VCaP (cell line): ENCODE measurements at regions not wholly inside any gene's neighbourhood (a gene's known extent, or its start where the extent isn't known, plus 50 kb on each side); places are given as distances from the start of the nearest gene placed in this dataset.

Experiments used
- H3K27ac ChIP-seq: fragments of 450-650 bp; 2 replicates; pipeline ENCODE4 v1.5.1; 2017
- TF ChIP-seq, protein P1 (sequence below): fragments of 450-650 bp; conservative IDR thresholded peaks from 2 replicates; pipeline ENCODE4 v1.5.1; 2017; ENCODE audit warnings: mild to moderate bottlenecking, moderate library complexity

DNA sequence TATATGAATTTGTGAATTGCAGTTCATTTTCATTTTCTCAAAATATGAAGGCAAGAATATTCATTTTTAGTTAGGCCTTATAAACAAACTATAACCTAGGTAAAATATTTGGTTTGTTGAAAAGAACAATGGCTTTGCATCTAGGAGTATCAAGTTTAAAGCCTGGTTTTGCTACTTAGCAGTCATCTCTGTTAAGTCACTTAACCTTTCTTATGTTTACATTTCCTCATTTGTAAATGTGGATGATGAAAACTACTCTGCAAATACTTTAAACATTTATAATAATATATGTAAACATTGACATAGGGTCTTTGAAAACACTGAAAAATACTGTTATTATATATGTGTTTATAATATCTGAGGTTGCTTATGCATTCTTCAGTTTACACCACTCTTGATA is 135.5 kb downstream of the CENPW start:
- TF ChIP-seq, protein P1, sequence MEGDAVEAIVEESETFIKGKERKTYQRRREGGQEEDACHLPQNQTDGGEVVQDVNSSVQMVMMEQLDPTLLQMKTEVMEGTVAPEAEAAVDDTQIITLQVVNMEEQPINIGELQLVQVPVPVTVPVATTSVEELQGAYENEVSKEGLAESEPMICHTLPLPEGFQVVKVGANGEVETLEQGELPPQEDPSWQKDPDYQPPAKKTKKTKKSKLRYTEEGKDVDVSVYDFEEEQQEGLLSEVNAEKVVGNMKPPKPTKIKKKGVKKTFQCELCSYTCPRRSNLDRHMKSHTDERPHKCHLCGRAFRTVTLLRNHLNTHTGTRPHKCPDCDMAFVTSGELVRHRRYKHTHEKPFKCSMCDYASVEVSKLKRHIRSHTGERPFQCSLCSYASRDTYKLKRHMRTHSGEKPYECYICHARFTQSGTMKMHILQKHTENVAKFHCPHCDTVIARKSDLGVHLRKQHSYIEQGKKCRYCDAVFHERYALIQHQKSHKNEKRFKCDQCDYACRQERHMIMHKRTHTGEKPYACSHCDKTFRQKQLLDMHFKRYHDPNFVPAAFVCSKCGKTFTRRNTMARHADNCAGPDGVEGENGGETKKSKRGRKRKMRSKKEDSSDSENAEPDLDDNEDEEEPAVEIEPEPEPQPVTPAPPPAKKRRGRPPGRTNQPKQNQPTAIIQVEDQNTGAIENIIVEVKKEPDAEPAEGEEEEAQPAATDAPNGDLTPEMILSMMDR, result no peak
- H3K27ac ChIP-seq, result no peak overlapping the region

DNA sequence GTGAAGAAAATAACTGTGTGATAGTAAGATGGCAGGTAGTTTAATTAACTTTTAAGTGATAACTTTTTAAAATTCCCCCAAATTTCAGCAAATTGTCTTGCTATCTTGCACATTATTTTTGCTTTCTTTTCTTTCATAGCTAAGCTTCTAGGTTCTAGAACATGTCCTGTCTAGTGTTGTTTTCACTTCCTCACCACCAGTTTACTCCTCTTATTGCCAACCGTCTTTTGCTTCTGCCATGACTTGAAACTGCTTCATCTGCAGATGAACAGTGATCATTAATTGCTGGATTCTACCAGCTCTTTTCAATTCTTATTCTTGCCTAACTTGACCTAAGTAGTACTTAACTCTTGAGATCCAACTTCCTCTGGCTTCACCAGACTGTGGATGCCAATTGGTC is 137.8 kb downstream of the CENPW start:
- TF ChIP-seq, protein P1, result no peak

DNA sequence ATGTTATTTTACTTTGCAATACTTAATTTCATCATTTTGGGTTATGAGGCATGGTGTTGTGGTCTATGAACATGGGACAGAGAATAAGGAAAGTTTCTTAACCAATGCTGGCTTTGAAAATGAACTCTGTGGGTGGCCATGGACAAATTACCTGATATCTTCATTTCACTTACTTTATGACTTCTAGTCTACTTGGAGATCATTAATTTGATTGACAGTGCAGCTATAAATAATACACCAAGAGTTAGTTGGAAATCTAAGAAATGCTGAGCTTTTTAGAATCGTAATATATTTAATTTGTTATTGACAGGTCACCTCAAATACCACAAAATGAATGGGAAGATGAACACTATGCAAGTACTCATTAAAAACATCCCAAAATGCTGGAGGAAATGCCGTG is 140.4 kb downstream of the CENPW start:
- TF ChIP-seq, protein P1, result no peak
- H3K27ac ChIP-seq, result no peak overlapping the region

More for the DNA sequence above, 137.8 kb downstream of the CENPW start:
- H3K27ac ChIP-seq, result no peak overlapping the region

DNA sequence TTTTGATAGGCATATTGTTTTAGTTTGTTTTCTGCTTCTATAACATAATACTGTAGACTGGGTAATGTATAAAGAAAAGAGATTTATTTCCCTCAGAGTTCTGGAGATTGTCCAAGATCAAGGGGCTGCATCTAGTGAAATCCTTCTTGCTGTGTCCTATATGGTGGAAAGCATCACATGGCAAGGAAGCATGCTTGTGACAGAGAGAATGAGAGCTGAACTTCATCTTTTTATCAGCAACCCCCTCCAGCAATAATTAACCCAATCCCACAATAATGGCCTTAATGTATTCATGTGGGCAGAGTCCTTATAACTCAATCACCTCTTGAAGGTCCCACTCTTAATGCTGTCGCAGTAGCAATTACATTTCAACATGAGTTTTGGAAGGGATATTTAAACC is 141.4 kb downstream of the CENPW start:
- TF ChIP-seq, protein P1, result no peak
- no peak overlapping the region for H3K27ac ChIP-seq

DNA sequence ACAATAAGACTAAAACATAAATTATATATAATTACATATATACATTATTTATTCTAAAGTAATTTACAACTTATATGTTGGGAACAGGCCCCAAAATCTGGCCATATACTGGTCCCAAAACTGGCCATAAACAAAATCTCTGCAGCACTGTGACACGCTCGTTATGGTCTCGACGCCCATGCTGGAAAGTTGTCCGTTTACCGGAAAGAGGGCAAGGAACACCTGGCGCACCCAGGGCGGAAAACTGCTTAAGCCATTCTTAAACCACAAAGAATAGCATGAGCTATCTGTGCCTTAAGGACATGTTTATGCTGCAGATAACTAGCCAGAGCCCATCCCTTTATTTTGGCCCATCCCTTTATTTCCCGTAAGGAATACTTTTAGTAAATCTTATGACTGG is 164.9 kb downstream of the CENPW start:
- TF ChIP-seq, protein P1, result no peak
- no peak overlapping the region for H3K27ac ChIP-seq

DNA sequence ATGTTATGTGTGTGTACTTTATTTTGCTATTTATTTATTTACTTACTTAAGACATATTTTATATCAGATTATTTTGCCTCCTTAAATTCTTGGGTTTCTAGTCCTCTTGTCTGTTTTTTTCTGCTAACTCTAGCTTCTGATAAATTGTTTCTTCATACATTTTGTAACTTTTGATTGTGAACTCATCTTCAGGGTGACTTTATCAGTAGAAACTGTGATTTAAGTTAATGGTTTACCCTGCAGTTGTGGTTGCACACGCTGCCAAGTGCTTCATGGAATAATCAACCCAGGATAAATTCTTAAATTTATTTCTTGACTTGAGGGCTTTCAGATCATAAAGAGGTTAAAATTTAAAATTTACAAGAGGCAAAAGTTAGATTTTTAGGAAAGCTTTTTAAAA is 173.3 kb downstream of the CENPW start:
- TF ChIP-seq, protein P1, result no peak

DNA sequence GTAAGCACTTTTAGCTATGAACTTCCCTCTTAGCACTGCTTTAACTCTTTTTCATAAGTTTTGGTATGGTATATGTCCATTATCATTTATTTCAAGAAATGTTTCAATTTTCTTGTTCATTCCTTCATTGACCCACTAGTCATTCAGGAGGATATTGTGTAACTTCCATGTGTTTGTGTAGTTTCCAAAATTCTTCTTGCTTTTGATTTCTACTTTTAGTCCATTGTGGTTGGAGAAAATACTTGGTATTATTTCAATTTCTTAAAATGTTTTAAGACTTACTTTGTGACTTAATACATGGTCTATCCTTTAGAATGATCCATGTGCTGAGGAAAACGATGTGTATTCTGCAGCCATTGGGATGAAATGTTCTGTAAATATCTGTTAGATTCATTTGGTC is 176.5 kb downstream of the CENPW start:
- no peak overlapping the region for H3K27ac ChIP-seq
- TF ChIP-seq, protein P1, result no peak

More for the DNA sequence above, 173.3 kb downstream of the CENPW start:
- no peak overlapping the region for H3K27ac ChIP-seq

DNA sequence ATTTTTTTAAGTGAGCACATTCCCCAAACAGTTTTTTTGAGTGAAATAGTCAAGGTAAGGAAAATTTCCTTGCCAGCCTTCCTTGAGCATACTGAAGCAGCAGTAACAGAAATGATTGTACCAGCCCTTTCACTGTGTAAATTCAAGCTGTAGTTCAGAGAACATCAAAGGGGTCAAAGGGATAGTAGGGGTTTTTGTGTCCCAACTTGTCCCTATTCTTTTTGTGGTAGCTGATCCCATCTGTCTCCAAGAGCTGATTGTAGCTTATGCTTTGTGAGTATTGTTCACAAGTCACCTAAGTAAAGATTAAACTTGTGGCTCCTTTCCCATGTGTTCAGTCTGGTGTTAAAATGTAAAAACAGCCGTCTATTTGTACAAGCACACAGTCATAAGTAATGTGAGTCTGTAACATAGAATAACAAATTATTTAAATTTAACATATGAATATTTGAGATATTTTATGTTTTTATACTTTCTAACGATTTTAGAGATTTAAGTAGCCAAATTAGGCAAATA is 185.0 kb downstream of the CENPW start:
- TF ChIP-seq, protein P1, result no peak

More for the DNA sequence above, 185.0 kb downstream of the CENPW start:
- no peak overlapping the region for H3K27ac ChIP-seq
